H1 (cell line): ENCODE measurements at regions not wholly inside any gene's neighbourhood (a gene's known extent, or its start where the extent isn't known, plus 50 kb on each side); places are given as distances from the start of the nearest gene placed in this dataset.

ENCODE experiments used
- ATF2 ChIP-seq: IDR thresholded peaks from 2 replicates; pipeline ENCODE4 v1.6.1; 2012; ENCODE audit warnings: low read length, inconsistent platforms
- BRCA1 ChIP-seq: IDR thresholded peaks from 2 replicates; pipeline ENCODE4 v1.6.1; 2012; ENCODE audit warnings: low read depth, low read length, improper control_type of control experiment
- EZH2 ChIP-seq: fragments of 200-600 bp; sonication (generic); IDR thresholded peaks from 2 replicates; pipeline ENCODE4 v1.7.1; 2012; ENCODE audit warnings: low read depth, mild to moderate bottlenecking, moderate library complexity, low read length, inconsistent platforms; ENCODE audit not compliant: severe bottlenecking
- GTF2F1 ChIP-seq: IDR thresholded peaks from 2 replicates; pipeline ENCODE4 v1.6.1; 2012; ENCODE audit warnings: low read depth, low read length, improper control_type of control experiment, borderline replicate concordance
- RNF2 ChIP-seq: fragments of 200-900, 300-1000 bp; sonication (generic); IDR thresholded peaks from 2 replicates; pipeline ENCODE4 v1.7.1; 2016; ENCODE audit warnings: borderline replicate concordance, low read depth, mild to moderate bottlenecking, antibody characterized with exemption, low read length; ENCODE audit not compliant: poor library complexity, severe bottlenecking; ENCODE audit errors: missing control alignments
- SIRT6 ChIP-seq: IDR thresholded peaks from one replicate; pipeline ENCODE4 v1.7.1; 2012; ENCODE audit warnings: low read length, inconsistent platforms

- TF ChIP-seq ATF2 (no peak), BRCA1 (no peak), SIRT6 (no peak), GTF2F1 (no peak), EZH2 (no peak), RNF2 (no peak)
These were observed 464.4 kb downstream of the COG6 start (continued) for GRCh38 chr13:40119852-40120251.
